OCI-LY3 (cell line): ENCODE measurements at regions not wholly inside any gene's neighbourhood (a gene's known extent, or its start where the extent isn't known, plus 50 kb on each side); places are given as distances from the start of the nearest gene placed in this dataset.

Experiments
- CTCF ChIP-seq: fragments of 200-600, 300-600 bp; sonication (generic); IDR thresholded peaks from 2 replicates; pipeline ENCODE4 v1.5.1; 2014; ENCODE audit warnings: antibody characterized with exemption, low read length, low read depth
- EZH2phosphoT487 ChIP-seq: fragments of 200-600 bp; shearing (Covaris generic); IDR thresholded peaks from 2 replicates; pipeline ENCODE4 v1.6.1; 2018; ENCODE audit warnings: antibody characterized with exemption, mixed run types, low read depth

- TF ChIP-seq CTCF (no peak), EZH2phosphoT487 (no peak)
Measured at GRCh38 chr13:79722885-79723445, 242.0 kb downstream of the NDFIP2 start.
